DOHH2 (cell line): ENCODE measurements at regions not wholly inside any gene's neighbourhood (a gene's known extent, or its start where the extent isn't known, plus 50 kb on each side); places are given as distances from the start of the nearest gene placed in this dataset.

Source experiments
- CTCF ChIP-seq: fragments of 200-600 bp; sonication (generic); IDR thresholded peaks from one replicate; pipeline ENCODE4 v1.5.1; 2014; ENCODE audit warnings: antibody characterized with exemption, mild to moderate bottlenecking, low read depth, low read length; ENCODE audit not compliant: poor library complexity, severe bottlenecking
- EZH2phosphoT487 ChIP-seq: fragments of 200-600 bp; sonication (generic); IDR thresholded peaks from 2 replicates; pipeline ENCODE4 v1.6.1; 2017; ENCODE audit warnings: borderline replicate concordance, mild to moderate bottlenecking, antibody characterized with exemption, low read length, moderate library complexity, mixed read lengths

DNA sequence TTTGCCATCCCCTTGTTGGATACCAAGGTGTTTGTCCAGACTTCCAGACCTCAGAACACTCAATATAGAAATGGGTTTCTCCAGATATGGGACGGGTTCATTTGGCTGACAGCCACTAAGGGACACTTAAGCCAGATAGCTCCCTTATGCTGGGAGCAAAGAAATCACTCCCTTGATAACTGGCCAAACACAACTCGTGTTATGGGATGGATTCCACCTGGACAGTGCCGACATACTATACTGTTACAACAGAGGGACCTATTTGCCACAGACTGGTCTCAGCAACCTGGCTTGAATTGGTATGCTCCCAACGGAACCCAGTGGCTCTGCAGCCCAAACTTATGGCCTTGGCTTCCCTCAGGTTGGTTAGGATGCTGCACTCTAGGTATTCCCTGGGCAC is 114.0 kb upstream of the PLCL2 start:
- TF ChIP-seq EZH2phosphoT487 (no peak), CTCF (no peak)
